Left lung (tissue), 4 donors: ENCODE measurements at regions not wholly inside any gene's neighbourhood (a gene's known extent, or its start where the extent isn't known, plus 50 kb on each side); places are given as distances from the start of the nearest gene placed in this dataset.
A peak's percentile ranks its signal among the peaks of the same experiment; 100 is the strongest.

Experiments used
- ATAC-seq: fragments of 200-7000 bp; cut with Tn5 transposase; one replicate; pipeline ENCODE4 v1.9.1; 2020; ENCODE audit warnings: moderate library complexity
- DNase-seq, 4 donors: peaks; one replicate each; pipeline ENCODE4 v3.0.0-alpha.2; 2013 to 2020
- H3K27ac ChIP-seq, 2 donors: fragments of 200-600 bp; sonication (generic) in 1 of 2; one replicate each; pipeline versions ENCODE4 v1.5.0 to v1.8.0; 2020 to 2021
- H3K27me3 ChIP-seq, 2 donors: fragments of 200-600 bp; sonication (generic) in 1 of 2; one replicate each; pipeline versions ENCODE4 v1.5.0 to v1.8.0; 2020 to 2021
- H3K36me3 ChIP-seq, 2 donors: fragments of 200-600 bp; sonication (generic) in 1 of 2; one replicate each; pipeline versions ENCODE4 v1.5.0 to v1.8.0; 2020 to 2021
- H3K4me1 ChIP-seq, 2 donors: fragments of 200-600 bp; one replicate each; pipeline ENCODE4 v1.8.0; 2021
- H3K4me3 ChIP-seq, 2 donors: fragments of 200-600 bp; sonication (generic) in 1 of 2; one replicate each; pipeline versions ENCODE4 v1.5.0 to v1.8.0; 2020 to 2021; ENCODE audit warnings: mild to moderate bottlenecking in 1 of 2
- H3K9me3 ChIP-seq, 2 donors: fragments of 200-600 bp; sonication (generic) in 1 of 2; one replicate each; pipeline versions ENCODE4 v1.5.0 to v1.8.0; 2020 to 2021
- intact Hi-C, 2 donors: fragments of 100-400 bp; cut with DNase I; formaldehyde crosslinking; loops; one replicate each; pipeline versions ENCODE4 v1.11.2 to v1.14.2; 2022
- TF ChIP-seq, protein P1 (sequence below), 2 donors: fragments of 200-600 bp; sonication (generic) in 1 of 2; IDR thresholded peaks; one replicate each; pipeline versions ENCODE4 v1.5.0 to v1.8.0; 2021; ENCODE audit warnings: antibody characterized with exemption in 2 of 2
- donor health status: DM: no; HTN: yes; CAD: no.
- donor health status: DM: no; HTN: no; CAD: no.

DNA sequence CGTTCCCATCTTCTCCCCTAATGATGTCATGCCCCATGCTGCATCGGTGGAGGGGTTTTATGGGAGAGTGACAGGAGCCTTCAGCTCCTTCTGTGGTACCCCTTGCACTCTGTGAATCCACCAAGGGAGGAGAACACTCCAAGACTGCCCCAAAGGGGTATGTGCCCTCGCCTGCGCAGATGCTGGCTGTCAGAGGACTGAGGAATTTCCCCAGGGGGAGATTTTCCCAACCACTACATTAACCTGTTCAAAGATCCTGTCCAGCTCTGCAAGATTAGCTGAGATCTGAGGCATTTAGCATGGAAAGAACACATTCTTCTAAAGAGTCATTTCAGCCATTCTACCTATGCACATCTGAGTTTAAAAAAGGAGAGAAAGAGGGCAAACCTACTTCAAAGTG, 143.2 kb upstream of the ITGA6 start:
- Histone ChIP-seq H3K27ac (no peak overlapping the region), H3K9me3 (no peaks in the 10 kb centered on the region), H3K27me3 (no peaks in the 10 kb centered on the region), H3K4me1 (peaks cover 6 to 18% of the 10 kb centered on the region in 2 donors), H3K4me3 (no peak overlapping the region), H3K36me3 (no peaks in the 10 kb centered on the region)
- DNase-seq (no peak), ATAC-seq (no peak)
- intact Hi-C loops: no loop called here
- TF ChIP-seq, protein P1, sequence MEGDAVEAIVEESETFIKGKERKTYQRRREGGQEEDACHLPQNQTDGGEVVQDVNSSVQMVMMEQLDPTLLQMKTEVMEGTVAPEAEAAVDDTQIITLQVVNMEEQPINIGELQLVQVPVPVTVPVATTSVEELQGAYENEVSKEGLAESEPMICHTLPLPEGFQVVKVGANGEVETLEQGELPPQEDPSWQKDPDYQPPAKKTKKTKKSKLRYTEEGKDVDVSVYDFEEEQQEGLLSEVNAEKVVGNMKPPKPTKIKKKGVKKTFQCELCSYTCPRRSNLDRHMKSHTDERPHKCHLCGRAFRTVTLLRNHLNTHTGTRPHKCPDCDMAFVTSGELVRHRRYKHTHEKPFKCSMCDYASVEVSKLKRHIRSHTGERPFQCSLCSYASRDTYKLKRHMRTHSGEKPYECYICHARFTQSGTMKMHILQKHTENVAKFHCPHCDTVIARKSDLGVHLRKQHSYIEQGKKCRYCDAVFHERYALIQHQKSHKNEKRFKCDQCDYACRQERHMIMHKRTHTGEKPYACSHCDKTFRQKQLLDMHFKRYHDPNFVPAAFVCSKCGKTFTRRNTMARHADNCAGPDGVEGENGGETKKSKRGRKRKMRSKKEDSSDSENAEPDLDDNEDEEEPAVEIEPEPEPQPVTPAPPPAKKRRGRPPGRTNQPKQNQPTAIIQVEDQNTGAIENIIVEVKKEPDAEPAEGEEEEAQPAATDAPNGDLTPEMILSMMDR (IDR thresholded peaks at IDR 0.05): no peak

DNA sequence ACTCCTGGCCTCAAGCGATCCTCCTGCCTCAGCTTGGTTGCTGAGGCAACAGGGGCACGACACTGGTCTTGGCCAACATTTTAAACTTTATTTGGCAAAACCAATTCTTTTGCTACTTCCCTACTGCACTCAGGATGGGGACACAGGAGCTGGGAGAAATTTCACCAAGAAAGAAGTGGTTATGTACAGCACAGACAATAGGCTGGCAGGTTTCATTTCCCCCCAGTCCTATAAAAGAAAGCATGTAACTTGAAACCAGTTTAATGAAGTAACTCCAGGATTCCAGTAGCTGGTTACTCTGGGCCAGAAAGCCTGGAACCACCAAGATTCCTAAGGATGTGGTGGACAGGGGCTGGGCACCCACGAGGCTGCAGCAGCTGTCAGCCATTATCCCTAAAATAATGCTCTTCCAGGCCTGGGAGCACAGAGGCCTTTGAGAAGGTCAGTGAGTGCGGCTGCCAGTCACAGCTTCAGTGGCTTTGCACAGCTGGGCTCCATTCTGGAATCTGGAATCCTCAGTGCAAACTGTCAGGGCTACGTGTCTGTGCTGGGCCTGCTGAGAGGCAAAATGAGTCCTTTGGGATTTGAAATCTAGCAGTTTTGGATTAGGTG, 142.3 kb upstream of the ITGA6 start:
- Histone ChIP-seq H3K4me1 (peaks cover 6 to 18% of the 10 kb centered on the region in 2 donors), H3K27ac (peak overlapping the region in 1 of 2 donors; percentile 16), H3K4me3 (no peak overlapping the region), H3K36me3 (no peaks in the 10 kb centered on the region), H3K27me3 (no peaks in the 10 kb centered on the region), H3K9me3 (no peaks in the 10 kb centered on the region)
- ATAC-seq: peak; percentile 42
- DNase-seq: peak in 1 of 4 donors; percentile 11
- intact Hi-C loops: no loop called here
- TF ChIP-seq, protein P1 (IDR thresholded peaks at IDR 0.05): no peak

DNA sequence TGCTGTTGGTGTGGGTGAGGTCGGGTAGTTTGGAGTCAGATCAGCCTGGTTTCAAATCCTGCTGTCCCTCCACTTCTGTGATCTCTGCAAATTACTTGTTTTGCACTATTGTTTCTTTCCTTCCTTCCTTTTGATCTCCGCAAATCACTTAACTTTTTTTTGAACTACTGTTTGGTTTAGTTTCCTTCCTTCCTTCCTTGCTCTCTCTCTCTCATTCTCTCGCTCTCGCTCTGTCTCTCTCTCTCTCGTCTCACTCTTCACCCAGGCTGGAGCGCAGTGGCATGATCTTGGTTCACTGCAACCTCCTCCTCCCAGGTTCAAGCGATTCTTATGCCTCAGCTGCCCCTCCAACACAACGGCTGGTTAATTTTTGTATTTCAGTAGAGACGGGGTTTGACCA, 141.6 kb upstream of the ITGA6 start:
- Histone ChIP-seq H3K27me3 (no peaks in the 10 kb centered on the region), H3K4me3 (no peak overlapping the region), H3K9me3 (no peaks in the 10 kb centered on the region), H3K4me1 (peaks cover 6 to 18% of the 10 kb centered on the region in 2 donors), H3K36me3 (no peaks in the 10 kb centered on the region), H3K27ac (no peak overlapping the region)
- intact Hi-C loops: no loop called here
- TF ChIP-seq, protein P1 (IDR thresholded peaks at IDR 0.05): no peak
- DNase-seq (no peak), ATAC-seq (no peak)

DNA sequence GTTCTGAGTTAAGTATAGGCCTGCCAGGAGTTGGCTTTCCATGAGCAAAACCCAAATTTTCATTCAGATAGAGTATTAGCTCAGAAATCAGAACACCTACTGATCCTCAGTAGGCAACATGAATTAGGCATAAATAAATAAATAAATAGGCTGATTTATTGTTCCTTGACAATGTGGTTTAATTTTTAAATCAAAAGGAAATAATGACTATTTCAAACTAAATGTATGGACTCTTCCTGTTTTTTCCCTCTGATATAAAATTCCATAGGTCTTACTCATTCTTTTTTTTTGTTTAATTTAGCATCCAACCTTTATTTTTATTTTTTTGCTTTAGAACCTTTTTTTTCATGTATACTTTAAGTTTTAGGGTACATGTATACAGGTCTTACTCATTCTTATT, 140.2 kb upstream of the ITGA6 start:
- H3K27me3 ChIP-seq: no peaks in the 10 kb centered on the region
- no peak overlapping the region for H3K4me3 ChIP-seq
- ATAC-seq (no peak), DNase-seq (no peak)
- no peaks in the 10 kb centered on the region for H3K36me3 ChIP-seq
- H3K27ac ChIP-seq: no peak overlapping the region
- intact Hi-C loops: no loop called here
- H3K4me1 ChIP-seq: peaks cover 3 to 15% of the 10 kb centered on the region in 2 donors
- TF ChIP-seq, protein P1 (IDR thresholded peaks at IDR 0.05): no peak
- no peaks in the 10 kb centered on the region for H3K9me3 ChIP-seq

DNA sequence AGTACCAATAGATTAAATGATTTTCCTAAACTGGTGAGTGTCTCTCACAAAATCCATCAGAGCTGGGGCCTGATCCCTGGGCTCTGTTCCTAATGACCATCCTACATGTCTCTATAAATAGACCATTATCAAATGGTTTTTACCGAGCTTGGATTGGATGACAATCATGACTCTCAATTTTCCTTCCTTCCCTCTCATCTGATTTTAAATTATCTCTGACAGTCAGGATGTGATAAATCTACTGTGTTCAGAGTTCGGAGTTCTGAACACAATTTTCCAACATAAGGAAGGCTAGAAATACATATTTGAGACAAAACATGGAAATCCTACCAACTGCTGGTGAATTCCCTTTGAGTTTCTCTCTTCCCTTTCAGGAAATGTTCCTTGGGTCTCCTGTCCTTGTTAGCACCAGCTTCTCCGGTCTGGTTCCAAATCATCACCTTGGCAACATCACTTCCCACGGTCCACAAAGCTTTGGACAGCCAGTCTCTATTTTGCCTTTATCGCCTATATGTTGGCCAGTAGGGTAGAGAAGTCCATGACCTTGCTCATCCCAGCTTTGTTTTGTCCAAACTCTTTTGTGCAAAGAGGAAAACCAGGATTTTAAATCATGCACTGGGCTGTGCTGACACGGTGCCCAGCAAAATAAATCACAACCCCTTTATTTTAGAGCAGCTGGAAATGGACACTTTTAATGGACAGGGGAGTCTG, 139.6 kb upstream of the ITGA6 start:
- H3K4me3 ChIP-seq: no peak overlapping the region
- no peak overlapping the region for H3K27ac ChIP-seq
- no peaks in the 10 kb centered on the region for H3K36me3 ChIP-seq
- DNase-seq (no peak), ATAC-seq (no peak)
- TF ChIP-seq, protein P1 (IDR thresholded peaks at IDR 0.05): no peak
- intact Hi-C loops: no loop called here
- peaks cover 0 to 15% of the 10 kb centered on the region in 2 donors for H3K4me1 ChIP-seq
- H3K27me3 ChIP-seq: no peaks in the 10 kb centered on the region
- no peaks in the 10 kb centered on the region for H3K9me3 ChIP-seq
